ENCODE measurements at regions not wholly inside any gene's neighbourhood (a gene's known extent, or its start where the extent isn't known, plus 50 kb on each side); places are given as distances from the start of the nearest gene placed in this dataset.

GRCh38 chr5:142540922-142541422, 144.9 kb downstream of the FGF1 start:
- TF ChIP-seq CTCF (conservative IDR thresholded peaks at IDR 0.05; ENCODE audit: low read depth, low read length) (no peak), EZH2phosphoT487 (IDR thresholded peaks at IDR 0.05; ENCODE audit: borderline replicate concordance, low read length) (no peak)

Measured in PC-3 (cell line).